Dermis microvascular lymphatic vessel endothelial cell (primary cell): ENCODE measurements at regions not wholly inside any gene's neighbourhood (a gene's known extent, or its start where the extent isn't known, plus 50 kb on each side); places are given as distances from the start of the nearest gene placed in this dataset.

Source experiments
- DNase-seq, 2 donors: peaks; one replicate each; pipeline versions ENCODE4 v3.0.0 to v3.0.0-alpha.2; 2010; ENCODE audit warnings: low read depth in 2 of 2

GRCh38 chr13:44242766-44243165 is 130.9 kb upstream of the SERP2 start:
- DNase-seq, result no peak

- peak in 1 of 2 donors; percentile 98 for DNase-seq
Observed at GRCh38 chr13:44243198-44243857, 130.3 kb upstream of the SERP2 start.

- DNase-seq, result peak in 1 of 2 donors; percentile 43
Observed at GRCh38 chr13:44244288-44244687, 129.3 kb upstream of the SERP2 start.

GRCh38 chr13:44249431-44249836 is 124.2 kb upstream of the SERP2 start:
- DNase-seq, result peak in 1 of 2 donors; percentile 34

DNA sequence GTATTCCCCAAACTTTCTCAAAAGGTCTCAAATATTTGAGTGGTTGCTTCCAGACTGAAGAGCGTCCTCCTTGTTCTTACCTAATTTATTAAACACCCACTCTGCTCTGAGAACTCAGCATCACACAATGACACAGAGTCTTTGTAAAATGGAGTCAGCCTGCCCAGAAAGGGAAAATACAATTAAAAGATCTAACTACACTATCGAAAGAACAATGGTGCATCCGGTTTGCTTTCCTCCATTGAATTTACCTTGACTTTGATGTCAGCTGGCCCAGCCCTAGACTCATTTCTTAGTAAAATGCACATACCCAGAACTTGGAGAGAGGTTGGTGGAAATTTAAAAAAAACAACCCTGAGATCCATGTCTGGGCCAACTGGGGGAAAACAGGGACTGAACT is 120.7 kb upstream of the SERP2 start:
- peak in 1 of 2 donors; percentile 45 for DNase-seq

- no peak for DNase-seq
Observed at GRCh38 chr13:44255771-44256364, 117.8 kb upstream of the SERP2 start.

DNA sequence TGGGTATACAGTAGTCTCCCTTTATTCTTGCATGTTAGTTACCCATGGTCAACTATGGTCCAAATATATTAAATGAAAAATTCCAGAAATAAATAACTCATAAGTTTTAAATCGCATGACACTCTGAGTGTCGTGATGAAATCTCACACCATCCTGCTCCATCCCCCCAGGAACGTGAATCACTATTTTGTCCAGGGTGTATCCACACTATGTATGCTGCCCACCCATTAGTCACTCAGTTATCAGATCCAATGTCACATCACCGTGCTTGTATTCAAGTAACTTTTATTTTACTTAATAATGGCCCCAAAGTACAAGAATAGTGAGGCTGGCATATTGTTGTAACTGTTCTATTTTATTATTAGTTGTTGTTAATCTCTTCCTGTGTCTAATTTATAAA is 115.8 kb upstream of the SERP2 start:
- DNase-seq, result no peak

- peak in 1 of 2 donors; percentile 59 for DNase-seq
Observed at GRCh38 chr13:44259045-44260027, 114.3 kb upstream of the SERP2 start.

DNA sequence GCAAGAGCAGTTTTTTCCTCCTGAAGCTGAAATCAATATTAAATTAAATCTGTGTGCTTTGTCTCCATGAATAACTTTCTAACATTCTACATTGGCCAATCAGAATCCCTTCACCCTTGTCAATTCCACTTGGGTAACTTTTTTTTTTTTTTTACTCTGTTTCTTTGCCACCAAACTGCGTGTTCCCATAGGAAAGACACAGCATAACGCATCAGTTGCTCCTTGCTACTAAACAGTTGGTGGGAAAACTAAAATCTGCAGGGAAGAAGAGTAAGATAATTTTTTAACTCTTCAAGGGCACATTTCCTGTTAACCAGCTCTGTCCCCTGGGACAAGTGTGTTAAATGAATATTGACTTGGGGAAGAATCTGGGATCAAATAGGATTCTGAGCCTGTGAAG is 113.3 kb upstream of the SERP2 start:
- no peak for DNase-seq

- no peak for DNase-seq
Observed at GRCh38 chr13:44263751-44264620, 109.6 kb upstream of the SERP2 start.

GRCh38 chr13:44266305-44266704 is 107.3 kb upstream of the SERP2 start:
- DNase-seq, result no peak

DNA sequence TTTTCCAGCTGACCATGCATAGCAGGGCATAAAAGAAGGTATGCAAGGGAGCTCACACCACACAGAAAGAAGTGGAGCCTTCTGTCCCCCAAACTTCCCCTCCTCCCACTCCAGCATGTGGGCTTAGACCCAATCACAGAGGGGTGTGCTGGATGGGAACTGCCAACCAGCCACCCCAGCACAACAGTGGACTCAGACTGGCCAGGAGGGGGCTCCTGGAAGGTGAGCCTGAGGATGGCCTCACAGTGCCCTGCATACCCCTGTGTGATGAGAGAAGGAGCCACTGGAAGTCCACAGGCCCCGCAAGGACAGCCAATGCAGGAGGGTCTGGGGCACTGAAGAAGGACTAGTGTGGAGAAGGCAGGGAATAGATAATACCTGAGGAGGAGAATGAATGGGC is 106.9 kb upstream of the SERP2 start:
- no peak for DNase-seq

- no peak for DNase-seq
Observed at GRCh38 chr13:44267203-44267602, 106.4 kb upstream of the SERP2 start.

GRCh38 chr13:44267980-44268379 is 105.6 kb upstream of the SERP2 start:
- no peak for DNase-seq

DNA sequence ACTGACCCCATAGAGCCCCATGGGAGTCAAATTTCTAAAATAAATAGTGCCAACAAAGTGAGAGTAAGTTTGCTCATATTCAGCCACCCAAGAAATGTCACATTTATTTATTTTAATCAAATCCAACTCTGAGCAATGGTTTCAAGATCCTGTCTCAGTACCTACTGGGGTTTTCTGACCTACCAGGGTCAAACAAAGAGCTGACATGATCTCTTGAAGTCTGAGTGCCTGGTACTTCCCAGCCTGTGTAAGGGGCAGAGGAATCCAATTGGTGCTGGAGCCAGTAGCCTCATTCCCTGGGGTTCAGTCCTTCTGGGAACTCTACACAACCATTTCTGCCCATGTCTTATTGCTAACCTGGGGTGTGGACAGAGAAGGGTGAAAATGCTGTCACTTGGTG is 104.6 kb upstream of the SERP2 start:
- no peak for DNase-seq

DNA sequence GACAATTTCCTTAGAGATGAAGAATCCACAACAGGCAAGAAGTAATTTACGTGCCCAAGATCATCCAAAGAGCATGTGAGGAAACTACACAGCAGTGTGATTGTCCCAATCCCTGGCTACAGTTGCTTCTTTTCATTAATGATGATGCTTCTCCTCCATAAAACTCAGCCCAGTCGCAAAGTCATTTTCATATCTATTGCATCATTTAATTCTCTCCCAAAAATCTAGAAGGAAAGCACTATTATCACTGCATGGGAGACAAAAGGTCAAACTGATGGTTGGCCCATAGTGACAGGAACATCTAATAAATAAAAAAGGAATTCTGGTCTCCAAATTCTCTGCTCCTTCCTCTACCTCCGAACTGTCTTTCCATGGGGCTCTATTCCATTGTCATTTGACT is 103.5 kb upstream of the SERP2 start:
- DNase-seq, result no peak

DNA sequence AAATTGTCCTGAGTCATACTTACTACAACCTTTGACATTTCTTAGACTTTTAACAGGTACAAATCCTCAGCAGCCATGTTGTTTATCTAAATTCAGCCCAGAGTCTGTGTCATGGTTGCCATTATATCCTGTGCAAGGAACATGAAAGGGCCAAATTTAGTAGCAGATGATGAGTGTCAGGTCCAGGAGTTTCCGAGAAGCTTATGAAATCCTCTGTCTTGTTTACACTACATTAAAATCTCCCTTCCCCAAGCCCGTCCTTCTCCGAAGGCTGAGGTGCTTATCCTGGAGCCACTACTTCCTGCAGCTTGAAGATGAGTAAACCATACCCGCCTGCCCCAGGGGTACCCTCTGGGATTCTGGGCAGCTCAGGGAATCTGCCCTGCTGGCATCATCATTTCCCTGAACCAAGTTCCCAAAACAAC is 102.6 kb upstream of the SERP2 start:
- no peak for DNase-seq

- DNase-seq, result no peak
Observed at GRCh38 chr13:44271473-44271872, 102.2 kb upstream of the SERP2 start.

DNA sequence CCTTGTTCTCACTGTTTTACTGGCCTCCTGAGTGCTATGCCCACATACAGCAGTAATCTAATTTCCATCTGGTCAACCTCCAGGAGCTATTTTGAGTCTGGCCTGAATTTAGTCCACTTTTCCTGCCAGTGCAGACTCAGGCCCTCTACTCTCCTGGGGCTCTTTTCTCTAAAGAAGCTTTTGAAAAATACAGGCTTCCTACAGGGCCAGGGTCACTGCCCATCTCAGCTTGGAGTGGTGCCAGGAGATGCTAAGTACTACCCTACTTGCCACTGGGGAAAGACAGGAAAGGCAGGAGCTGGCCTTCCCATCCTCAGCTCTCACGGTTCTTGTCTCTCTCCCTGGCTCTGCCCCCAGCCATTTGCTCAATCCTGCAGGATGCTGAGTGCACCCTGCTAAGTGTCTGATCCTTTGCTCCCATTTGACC is 101.7 kb upstream of the SERP2 start:
- no peak for DNase-seq

GRCh38 chr13:44272692-44273091 is 100.9 kb upstream of the SERP2 start:
- no peak for DNase-seq

GRCh38 chr13:44273216-44273615 is 100.4 kb upstream of the SERP2 start:
- DNase-seq, result no peak
